ENCODE measurements at regions not wholly inside any gene's neighbourhood (a gene's known extent, or its start where the extent isn't known, plus 50 kb on each side); places are given as distances from the start of the nearest gene placed in this dataset.
"Not testable (repeated sequence)": the region's sequence is repeated elsewhere in the genome, so short reads cannot be mapped to it uniquely, and the experiment has no call there.

- no peaks in the 10 kb centered on the region for H3K36me3 Mint-ChIP-seq
- DNase-seq (ENCODE audit: low spot score in 2 of 2) (no peak), ATAC-seq (ENCODE audit: low read depth) (no peak)
- no peak overlapping the region for H3K27ac Mint-ChIP-seq
- H3K4me1 Mint-ChIP-seq, result peaks cover 3% of the 10 kb centered on the region
- H3K4me3 Mint-ChIP-seq, result no peak overlapping the region
- H3K27me3 Mint-ChIP-seq, result peaks cover 7% of the 10 kb centered on the region
- H3K9me3 Mint-ChIP-seq, result no peaks in the 10 kb centered on the region
These were observed 118.2 kb upstream of the TSC22D1 start for GRCh38 chr13:44694291-44694690.

- no peaks in the 10 kb centered on the region for H3K36me3 Mint-ChIP-seq
These were observed 117.1 kb upstream of the TSC22D1 start for GRCh38 chr13:44693156-44693764.

GRCh38 chr13:44692173-44692713, 116.1 kb upstream of the TSC22D1 start:
- Mint-ChIP-seq H3K36me3 (no peaks in the 10 kb centered on the region), H3K27me3 (peaks cover 12% of the 10 kb centered on the region), H3K4me1 (peaks cover 3% of the 10 kb centered on the region), H3K4me3 (no peak overlapping the region), H3K27ac (no peak overlapping the region), H3K9me3 (no peaks in the 10 kb centered on the region)
- DNase-seq (ENCODE audit: low spot score in 2 of 2) (no peak), ATAC-seq (ENCODE audit: low read depth) (no peak)

More at GRCh38 chr13:44693156-44693764, 117.1 kb upstream of the TSC22D1 start:
- Mint-ChIP-seq H3K4me3 (no peak overlapping the region), H3K27me3 (peaks cover 11% of the 10 kb centered on the region), H3K9me3 (no peaks in the 10 kb centered on the region), H3K4me1 (peaks cover 3% of the 10 kb centered on the region), H3K27ac (no peak overlapping the region)
- ATAC-seq (ENCODE audit: low read depth) (no peak), DNase-seq (ENCODE audit: low spot score in 2 of 2) (no peak)

GRCh38 chr13:44690376-44690775, 114.2 kb upstream of the TSC22D1 start:
- H3K4me1 Mint-ChIP-seq, result no peaks in the 10 kb centered on the region
- no peak overlapping the region for H3K27ac Mint-ChIP-seq
- no peak overlapping the region for H3K4me3 Mint-ChIP-seq
- no peak for ATAC-seq (ENCODE audit: low read depth)
- peaks cover 6% of the 10 kb centered on the region for H3K9me3 Mint-ChIP-seq
- H3K27me3 Mint-ChIP-seq, result peaks cover 10% of the 10 kb centered on the region
- DNase-seq (ENCODE audit: low spot score in 2 of 2), result no peak
- H3K36me3 Mint-ChIP-seq, result no peaks in the 10 kb centered on the region

GRCh38 chr13:44688652-44689051, 112.5 kb upstream of the TSC22D1 start:
- Mint-ChIP-seq H3K27ac (no peak overlapping the region), H3K27me3 (peaks cover 8% of the 10 kb centered on the region), H3K9me3 (peaks cover 6% of the 10 kb centered on the region), H3K4me3 (no peak overlapping the region), H3K36me3 (no peaks in the 10 kb centered on the region), H3K4me1 (no peaks in the 10 kb centered on the region)
- DNase-seq (ENCODE audit: low spot score in 2 of 2) (no peak), ATAC-seq (ENCODE audit: low read depth) (no peak)

- Mint-ChIP-seq H3K27me3 (peaks cover 8% of the 10 kb centered on the region), H3K9me3 (peaks cover 6% of the 10 kb centered on the region), H3K36me3 (no peaks in the 10 kb centered on the region), H3K4me3 (no peak overlapping the region), H3K4me1 (no peaks in the 10 kb centered on the region), H3K27ac (no peak overlapping the region)
- DNase-seq (ENCODE audit: low spot score in 2 of 2) (no peak), ATAC-seq (ENCODE audit: low read depth) (no peak)
These were observed 110.4 kb upstream of the TSC22D1 start for GRCh38 chr13:44686531-44686934.

- H3K27me3 Mint-ChIP-seq, result peaks cover 8% of the 10 kb centered on the region
- no peak for DNase-seq (ENCODE audit: low spot score in 2 of 2)
- H3K27ac Mint-ChIP-seq, result no peak overlapping the region
- ATAC-seq (ENCODE audit: low read depth), result no peak
- peaks cover 6% of the 10 kb centered on the region for H3K9me3 Mint-ChIP-seq
- no peaks in the 10 kb centered on the region for H3K36me3 Mint-ChIP-seq
- no peak overlapping the region for H3K4me3 Mint-ChIP-seq
- no peaks in the 10 kb centered on the region for H3K4me1 Mint-ChIP-seq
These were observed 109.5 kb upstream of the TSC22D1 start for GRCh38 chr13:44685641-44686040.

- ATAC-seq (ENCODE audit: low read depth); H3K27ac Mint-ChIP-seq; H3K4me3 Mint-ChIP-seq; H3K27me3 Mint-ChIP-seq; DNase-seq (ENCODE audit: low spot score in 2 of 2); H3K36me3 Mint-ChIP-seq; H3K4me1 Mint-ChIP-seq: not testable (repeated sequence)
- H3K9me3 Mint-ChIP-seq, result peaks cover 11% of the 10 kb centered on the region
These were observed 106.3 kb upstream of the TSC22D1 start for GRCh38 chr13:44682416-44682815.

- Mint-ChIP-seq H3K27me3 (peaks cover 1% of the 10 kb centered on the region), H3K9me3 (peaks cover 5% of the 10 kb centered on the region), H3K4me3 (no peak overlapping the region), H3K36me3 (no peaks in the 10 kb centered on the region), H3K27ac (no peak overlapping the region), H3K4me1 (no peaks in the 10 kb centered on the region)
- DNase-seq (ENCODE audit: low spot score in 2 of 2) (no peak), ATAC-seq (ENCODE audit: low read depth) (no peak)
These were observed 104.7 kb upstream of the TSC22D1 start for GRCh38 chr13:44680746-44681355.

- peaks cover 5% of the 10 kb centered on the region for H3K9me3 Mint-ChIP-seq
- ATAC-seq (ENCODE audit: low read depth) (no peak), DNase-seq (ENCODE audit: low spot score in 2 of 2) (no peak)
- no peaks in the 10 kb centered on the region for H3K36me3 Mint-ChIP-seq
- H3K27me3 Mint-ChIP-seq, result peaks cover 1% of the 10 kb centered on the region
- H3K4me3 Mint-ChIP-seq, result no peak overlapping the region
- H3K27ac Mint-ChIP-seq, result no peak overlapping the region
- H3K4me1 Mint-ChIP-seq, result no peaks in the 10 kb centered on the region
These were observed 103.5 kb upstream of the TSC22D1 start for GRCh38 chr13:44679597-44679996.

- DNase-seq (ENCODE audit: low spot score in 2 of 2) (no peak), ATAC-seq (ENCODE audit: low read depth) (no peak)
- Mint-ChIP-seq H3K27ac (no peak overlapping the region), H3K36me3 (no peaks in the 10 kb centered on the region), H3K27me3 (peaks cover 1% of the 10 kb centered on the region), H3K9me3 (peaks cover 5% of the 10 kb centered on the region), H3K4me1 (no peaks in the 10 kb centered on the region), H3K4me3 (no peak overlapping the region)
These were observed 102.1 kb upstream of the TSC22D1 start for GRCh38 chr13:44678197-44678596.

- H3K9me3 Mint-ChIP-seq, result peaks cover 5% of the 10 kb centered on the region
- no peak overlapping the region for H3K4me3 Mint-ChIP-seq
These were observed 100.4 kb upstream of the TSC22D1 start for GRCh38 chr13:44676534-44676933.

GRCh38 chr13:44669534-44669933, 93.4 kb upstream of the TSC22D1 start:
- ATAC-seq (ENCODE audit: low read depth), result no peak
- H3K27ac Mint-ChIP-seq, result no peak overlapping the region
- H3K4me1 Mint-ChIP-seq, result no peaks in the 10 kb centered on the region
- no peaks in the 10 kb centered on the region for H3K9me3 Mint-ChIP-seq
- peaks cover 4% of the 10 kb centered on the region for H3K27me3 Mint-ChIP-seq
- no peak overlapping the region for H3K4me3 Mint-ChIP-seq
- H3K36me3 Mint-ChIP-seq, result no peaks in the 10 kb centered on the region
- DNase-seq (ENCODE audit: low spot score in 2 of 2), result no peak

More at GRCh38 chr13:44676534-44676933, 100.4 kb upstream of the TSC22D1 start:
- H3K27ac Mint-ChIP-seq, result no peak overlapping the region
- no peak for DNase-seq (ENCODE audit: low spot score in 2 of 2)
- H3K4me1 Mint-ChIP-seq, result no peaks in the 10 kb centered on the region
- no peaks in the 10 kb centered on the region for H3K36me3 Mint-ChIP-seq
- H3K27me3 Mint-ChIP-seq, result peaks cover 5% of the 10 kb centered on the region
- no peak for ATAC-seq (ENCODE audit: low read depth)

GRCh38 chr13:44668688-44669087, 92.6 kb upstream of the TSC22D1 start:
- no peak overlapping the region for H3K27ac Mint-ChIP-seq
- no peaks in the 10 kb centered on the region for H3K9me3 Mint-ChIP-seq
- no peaks in the 10 kb centered on the region for H3K4me1 Mint-ChIP-seq
- peaks cover 4% of the 10 kb centered on the region for H3K27me3 Mint-ChIP-seq
- DNase-seq (ENCODE audit: low spot score in 2 of 2), result no peak
- no peaks in the 10 kb centered on the region for H3K36me3 Mint-ChIP-seq
- no peak overlapping the region for H3K4me3 Mint-ChIP-seq
- no peak for ATAC-seq (ENCODE audit: low read depth)

GRCh38 chr13:44667943-44668342, 91.8 kb upstream of the TSC22D1 start:
- H3K27me3 Mint-ChIP-seq, result peaks cover 6% of the 10 kb centered on the region
- no peak overlapping the region for H3K27ac Mint-ChIP-seq
- ATAC-seq (ENCODE audit: low read depth), result no peak
- H3K4me1 Mint-ChIP-seq, result no peaks in the 10 kb centered on the region
- no peak overlapping the region for H3K4me3 Mint-ChIP-seq
- H3K36me3 Mint-ChIP-seq, result no peaks in the 10 kb centered on the region
- DNase-seq (ENCODE audit: low spot score in 2 of 2), result no peak
- H3K9me3 Mint-ChIP-seq, result no peaks in the 10 kb centered on the region
